ENCODE measurements at regions not wholly inside any gene's neighbourhood (a gene's known extent, or its start where the extent isn't known, plus 50 kb on each side); places are given as distances from the start of the nearest gene placed in this dataset.
"Not testable (repeated sequence)": the region's sequence is repeated elsewhere in the genome, so short reads cannot be mapped to it uniquely, and the experiment has no call there.

GRCh38 chr11:67788341-67788695, 113.9 kb upstream of the ALDH3B2 start:
- POLR2A ChIA-PET; CTCF ChIA-PET; intact Hi-C loops (cut with DNase I, micrococcal nuclease); H3K9me3 Mint-ChIP-seq (ENCODE audit: low read depth); H3K4me1 Mint-ChIP-seq; H3K4me3 Mint-ChIP-seq; H3K27ac Mint-ChIP-seq; DNase-seq; H3K36me3 Mint-ChIP-seq (ENCODE audit: low read depth); ATAC-seq; H3K27me3 Mint-ChIP-seq: not testable (repeated sequence)

DNA sequence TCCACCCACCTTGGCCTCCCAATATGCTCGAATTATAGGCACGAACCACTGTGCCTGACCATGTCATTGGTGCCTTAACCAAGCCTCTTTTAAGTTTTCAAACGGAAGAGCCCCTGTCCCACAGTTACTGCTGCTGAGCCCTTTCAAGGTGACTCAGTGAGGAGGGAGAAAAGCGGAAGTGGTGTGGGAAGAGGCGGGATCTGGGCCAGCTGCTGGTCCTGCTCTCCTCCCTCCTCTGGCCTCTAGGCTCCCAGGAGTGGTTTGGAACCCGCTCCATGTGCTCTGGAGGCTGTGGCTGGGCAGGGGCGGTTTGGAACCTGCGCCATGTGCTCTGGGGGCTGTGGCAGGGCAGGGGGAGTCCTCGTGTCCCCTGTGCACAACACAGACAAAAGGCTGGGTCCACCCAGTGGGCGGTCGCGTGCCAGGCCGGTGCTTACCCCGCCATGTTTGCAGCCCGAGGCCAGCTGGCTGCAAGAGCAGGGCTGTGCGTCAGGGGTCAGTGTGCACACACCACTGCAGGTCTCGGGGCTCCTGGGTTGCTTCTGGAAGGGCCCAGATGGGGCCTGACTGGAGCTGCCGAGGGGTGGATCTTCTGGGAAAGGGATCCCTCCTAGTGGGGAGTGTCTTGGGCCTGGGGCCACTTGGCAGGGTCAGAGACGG, 113.4 kb upstream of the ALDH3B2 start:
- H3K9me3 Mint-ChIP-seq (ENCODE audit: low read depth); CTCF ChIA-PET; H3K4me3 Mint-ChIP-seq; H3K27ac Mint-ChIP-seq; H3K36me3 Mint-ChIP-seq (ENCODE audit: low read depth); intact Hi-C loops (cut with DNase I, micrococcal nuclease); ATAC-seq; POLR2A ChIA-PET; DNase-seq; H3K27me3 Mint-ChIP-seq; H3K4me1 Mint-ChIP-seq: not testable (repeated sequence)

DNA sequence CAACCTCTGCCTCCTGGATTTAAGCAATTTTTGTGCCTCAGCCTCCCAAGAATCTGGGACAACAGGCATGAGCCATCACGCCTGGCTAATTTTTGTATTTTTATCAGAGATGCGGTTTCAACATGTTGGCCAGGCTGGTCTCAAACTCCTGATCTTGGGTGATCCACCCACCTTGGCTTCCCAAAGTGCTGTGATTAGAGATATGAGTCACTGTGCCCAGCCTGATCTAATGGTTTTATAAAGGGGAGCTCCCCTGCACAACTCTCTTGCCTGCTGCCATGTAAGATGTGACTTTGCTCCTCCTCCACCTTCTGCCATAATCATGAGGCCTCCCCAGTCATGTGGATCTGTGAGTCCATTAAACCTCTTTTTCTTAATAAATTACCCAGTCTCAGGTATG, 107.5 kb upstream of the ALDH3B2 start:
- H3K9me3 Mint-ChIP-seq (ENCODE audit: low read depth); H3K27me3 Mint-ChIP-seq; POLR2A ChIA-PET; H3K36me3 Mint-ChIP-seq (ENCODE audit: low read depth); H3K4me3 Mint-ChIP-seq; H3K27ac Mint-ChIP-seq; CTCF ChIA-PET; DNase-seq; intact Hi-C loops (cut with DNase I, micrococcal nuclease); H3K4me1 Mint-ChIP-seq; ATAC-seq: not testable (repeated sequence)

DNA sequence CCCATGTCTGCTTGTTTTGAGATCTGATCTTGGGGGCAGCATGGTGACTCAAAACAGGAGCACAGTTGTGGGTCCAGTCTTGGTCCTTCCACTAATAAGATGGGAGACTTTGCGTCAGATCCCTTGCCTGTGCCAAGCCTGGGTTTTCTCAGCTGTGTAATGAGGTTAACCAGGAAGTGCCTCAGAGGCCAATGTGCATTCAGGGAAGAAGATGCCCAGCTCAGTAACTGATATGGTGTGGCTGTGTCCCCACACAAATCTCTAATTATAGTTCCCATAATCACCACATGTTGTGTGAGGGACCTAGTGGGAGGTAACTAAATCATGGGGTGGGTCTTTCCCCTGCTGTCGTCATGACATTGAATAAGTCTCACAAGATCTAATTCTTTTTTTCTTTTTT, 107.1 kb upstream of the ALDH3B2 start:
- H3K27ac Mint-ChIP-seq; H3K4me1 Mint-ChIP-seq; intact Hi-C loops (cut with DNase I, micrococcal nuclease); ATAC-seq; DNase-seq; H3K27me3 Mint-ChIP-seq; POLR2A ChIA-PET; H3K4me3 Mint-ChIP-seq; H3K9me3 Mint-ChIP-seq (ENCODE audit: low read depth); CTCF ChIA-PET; H3K36me3 Mint-ChIP-seq (ENCODE audit: low read depth): not testable (repeated sequence)

DNA sequence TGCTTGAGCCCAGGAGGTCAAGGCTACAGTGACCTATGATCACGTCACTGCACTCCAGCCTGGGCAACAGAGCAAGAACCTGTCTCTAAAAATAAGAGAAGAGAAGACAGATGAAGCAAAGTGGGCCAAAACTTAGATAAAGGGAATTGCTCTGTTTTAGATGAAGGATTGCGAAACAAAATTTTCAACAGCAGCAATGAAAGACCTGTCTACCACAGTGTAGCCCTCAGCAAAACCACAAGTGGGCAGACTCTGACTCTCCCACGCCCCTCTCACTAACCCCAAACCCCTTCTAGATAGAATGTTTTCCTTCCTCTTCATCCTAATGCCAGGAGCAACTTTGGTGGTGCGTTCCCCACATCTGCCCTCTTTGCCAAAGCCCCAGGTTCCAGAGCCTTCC, 105.6 kb upstream of the ALDH3B2 start:
- Mint-ChIP-seq H3K27ac (no peak overlapping the region), H3K36me3 (ENCODE audit: low read depth) (no peaks in the 10 kb centered on the region), H3K4me1 (no peaks in the 10 kb centered on the region), H3K27me3 (peaks cover 8% of the 10 kb centered on the region), H3K9me3 (ENCODE audit: low read depth) (peaks cover 1% of the 10 kb centered on the region), H3K4me3 (no peak overlapping the region)
- intact Hi-C loops (cut with DNase I, micrococcal nuclease): no loop called here
- DNase-seq: no peak
- CTCF ChIA-PET: no interaction called here
- POLR2A ChIA-PET: no interaction called here
- ATAC-seq: no peak

GRCh38 chr11:67779189-67779875, 104.9 kb upstream of the ALDH3B2 start:
- POLR2A ChIA-PET; ATAC-seq; CTCF ChIA-PET; H3K4me3 Mint-ChIP-seq; H3K27ac Mint-ChIP-seq; H3K36me3 Mint-ChIP-seq (ENCODE audit: low read depth); H3K4me1 Mint-ChIP-seq; intact Hi-C loops (cut with DNase I, micrococcal nuclease); H3K9me3 Mint-ChIP-seq (ENCODE audit: low read depth); DNase-seq: not testable (repeated sequence)
- peaks cover 12% of the 10 kb centered on the region for H3K27me3 Mint-ChIP-seq

DNA sequence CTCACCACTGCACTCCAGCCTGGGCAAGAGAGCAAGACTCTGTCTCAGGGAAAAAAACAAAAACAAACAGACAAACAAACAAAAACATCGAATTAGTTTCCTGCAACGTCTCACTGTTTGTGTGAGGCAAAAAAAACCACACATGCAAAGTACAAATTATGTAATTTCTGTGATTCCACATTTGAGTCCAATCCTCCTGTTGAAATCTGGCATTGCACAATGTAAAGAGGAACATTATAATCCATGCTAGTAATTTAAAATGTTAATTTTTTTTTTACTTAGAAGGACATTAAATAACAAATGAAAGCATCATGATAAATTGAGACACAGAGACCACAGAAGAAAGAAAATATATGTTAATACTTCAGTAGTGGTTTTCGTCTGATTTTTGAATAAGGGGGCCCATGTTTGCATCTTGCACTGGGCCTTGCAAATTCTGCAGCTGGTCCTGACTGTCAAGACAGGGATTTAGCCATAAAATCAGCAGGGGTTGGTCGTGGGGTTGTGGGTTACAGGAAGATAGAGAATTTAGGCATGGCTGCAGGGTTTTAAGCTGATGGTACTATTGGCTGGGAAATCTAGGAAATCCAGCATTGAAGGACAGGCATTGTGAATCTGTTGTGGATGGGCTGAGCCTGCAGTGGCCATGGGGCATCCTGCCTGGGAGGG, 102.6 kb upstream of the ALDH3B2 start:
- ATAC-seq (no peak), DNase-seq (no peak)
- Mint-ChIP-seq H3K27ac (no peak overlapping the region), H3K9me3 (ENCODE audit: low read depth) (no peaks in the 10 kb centered on the region), H3K4me3 (no peak overlapping the region), H3K27me3 (peaks cover 12% of the 10 kb centered on the region), H3K36me3 (ENCODE audit: low read depth) (no peaks in the 10 kb centered on the region), H3K4me1 (no peaks in the 10 kb centered on the region)
- ChIA-PET POLR2A (no interaction called here), CTCF (no interaction called here)
- intact Hi-C loops (cut with DNase I, micrococcal nuclease): no loop called here

DNA sequence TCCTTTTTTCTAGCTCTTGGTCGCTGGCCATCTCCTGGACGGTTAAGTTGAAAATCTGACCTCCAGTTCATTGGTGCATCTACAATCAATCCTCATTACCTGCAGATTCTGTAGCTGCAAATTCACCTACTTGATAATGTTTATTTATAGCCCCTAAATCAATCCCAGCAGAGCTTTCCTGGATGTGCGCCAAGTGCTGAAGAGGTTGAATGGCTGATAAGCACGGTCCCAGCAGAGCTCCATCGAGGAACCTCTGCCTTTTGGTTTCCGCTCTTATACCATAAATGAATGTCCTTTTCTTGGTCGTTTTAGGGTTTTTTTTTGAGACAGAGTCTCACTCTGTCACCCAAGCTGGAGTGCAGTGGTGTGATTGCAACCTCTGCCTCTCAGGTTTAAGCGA, 99.8 kb upstream of the ALDH3B2 start:
- H3K36me3 Mint-ChIP-seq (ENCODE audit: low read depth); H3K4me1 Mint-ChIP-seq; H3K4me3 Mint-ChIP-seq; H3K27me3 Mint-ChIP-seq; H3K27ac Mint-ChIP-seq; POLR2A ChIA-PET; DNase-seq; H3K9me3 Mint-ChIP-seq (ENCODE audit: low read depth); intact Hi-C loops (cut with DNase I, micrococcal nuclease); CTCF ChIA-PET; ATAC-seq: not testable (repeated sequence)

DNA sequence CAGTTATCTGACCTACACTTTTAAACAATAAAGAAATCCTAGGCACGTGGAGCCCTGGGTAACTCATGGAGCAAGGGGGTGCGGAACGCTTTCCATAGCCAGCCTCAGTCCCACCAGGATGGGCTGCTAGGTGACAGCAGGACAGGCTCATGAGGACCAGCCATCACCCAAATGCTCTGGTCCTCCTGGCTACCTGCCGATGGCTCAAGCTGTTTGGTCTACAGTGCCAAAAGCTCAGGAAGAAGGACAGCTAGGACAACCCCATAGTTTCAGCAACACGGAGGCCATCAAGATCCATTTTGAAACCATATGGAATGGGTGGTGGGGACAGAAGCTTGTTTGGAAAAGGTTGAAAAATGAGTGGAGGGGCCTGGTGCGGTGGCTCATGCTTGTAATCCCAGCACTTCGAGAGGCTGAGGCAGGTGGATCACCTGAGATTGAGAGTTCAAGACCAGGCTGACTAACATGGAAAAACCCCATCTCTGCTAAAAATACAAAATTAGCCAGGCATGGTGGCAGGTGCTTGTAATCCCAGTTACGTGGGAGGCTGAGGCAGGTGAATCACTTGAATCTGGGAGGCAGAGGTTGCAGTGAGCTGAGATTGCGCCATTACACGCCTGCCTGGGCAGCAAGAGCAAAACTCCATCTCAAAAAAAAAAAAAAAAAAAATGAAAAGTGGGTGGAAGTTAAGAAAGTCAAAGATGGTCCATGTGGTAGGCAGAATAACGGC, 93.7 kb upstream of the ALDH3B2 start:
- H3K4me3 Mint-ChIP-seq; POLR2A ChIA-PET; H3K9me3 Mint-ChIP-seq (ENCODE audit: low read depth); H3K4me1 Mint-ChIP-seq; ATAC-seq; H3K27ac Mint-ChIP-seq; CTCF ChIA-PET; H3K27me3 Mint-ChIP-seq; H3K36me3 Mint-ChIP-seq (ENCODE audit: low read depth); intact Hi-C loops (cut with DNase I, micrococcal nuclease): not testable (repeated sequence)
- DNase-seq: peak; percentile 17

DNA sequence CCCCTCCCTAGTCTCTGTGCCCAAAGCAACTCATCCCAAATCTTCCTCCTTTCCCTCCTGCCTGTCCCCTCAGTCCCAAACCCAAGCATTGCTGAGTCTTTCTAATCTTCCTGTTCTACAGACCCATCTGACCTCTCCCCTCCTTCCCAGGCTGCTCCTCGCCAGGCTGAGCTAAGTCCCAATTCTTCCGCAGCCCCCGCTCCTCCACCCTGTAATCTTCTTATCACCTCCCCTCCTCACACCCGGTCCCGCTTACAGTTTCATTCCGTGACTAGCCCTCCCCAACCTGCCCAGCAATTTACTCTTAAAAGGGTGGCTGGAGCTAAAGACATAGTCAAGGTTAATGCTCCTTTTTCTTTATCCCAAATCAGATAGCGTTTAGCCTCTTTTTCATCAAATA, 86.8 kb upstream of the ALDH3B2 start:
- H3K36me3 Mint-ChIP-seq (ENCODE audit: low read depth); H3K27ac Mint-ChIP-seq; H3K9me3 Mint-ChIP-seq (ENCODE audit: low read depth); DNase-seq; H3K27me3 Mint-ChIP-seq; ATAC-seq; intact Hi-C loops (cut with DNase I, micrococcal nuclease); H3K4me3 Mint-ChIP-seq; POLR2A ChIA-PET; CTCF ChIA-PET; H3K4me1 Mint-ChIP-seq: not testable (repeated sequence)

GRCh38 chr11:67759321-67759720, 84.9 kb upstream of the ALDH3B2 start:
- POLR2A ChIA-PET; H3K4me3 Mint-ChIP-seq; intact Hi-C loops (cut with DNase I, micrococcal nuclease); H3K4me1 Mint-ChIP-seq; ATAC-seq; H3K9me3 Mint-ChIP-seq (ENCODE audit: low read depth); H3K36me3 Mint-ChIP-seq (ENCODE audit: low read depth); CTCF ChIA-PET; DNase-seq; H3K27ac Mint-ChIP-seq; H3K27me3 Mint-ChIP-seq: not testable (repeated sequence)

- ATAC-seq; intact Hi-C loops (cut with DNase I, micrococcal nuclease); H3K27ac Mint-ChIP-seq; POLR2A ChIA-PET; H3K36me3 Mint-ChIP-seq (ENCODE audit: low read depth); CTCF ChIA-PET; H3K9me3 Mint-ChIP-seq (ENCODE audit: low read depth); H3K4me3 Mint-ChIP-seq; H3K4me1 Mint-ChIP-seq; H3K27me3 Mint-ChIP-seq; DNase-seq: not testable (repeated sequence)
Observed at GRCh38 chr11:67758467-67758866, 84.0 kb upstream of the ALDH3B2 start.

Data from activated CD4-positive, alpha-beta T cell treated with anti-CD3 and anti-CD28 coated beads for 36 hours (primary cell).